ENCODE measurements at regions not wholly inside any gene's neighbourhood (a gene's known extent, or its start where the extent isn't known, plus 50 kb on each side); places are given as distances from the start of the nearest gene placed in this dataset.
A peak's percentile ranks its signal among the peaks of the same experiment; 100 is the strongest.

- DNase-seq = peak; percentile 45
Measured at GRCh38 chr12:105721051-105721825, 390.7 kb downstream of the C12orf75 start.

DNA sequence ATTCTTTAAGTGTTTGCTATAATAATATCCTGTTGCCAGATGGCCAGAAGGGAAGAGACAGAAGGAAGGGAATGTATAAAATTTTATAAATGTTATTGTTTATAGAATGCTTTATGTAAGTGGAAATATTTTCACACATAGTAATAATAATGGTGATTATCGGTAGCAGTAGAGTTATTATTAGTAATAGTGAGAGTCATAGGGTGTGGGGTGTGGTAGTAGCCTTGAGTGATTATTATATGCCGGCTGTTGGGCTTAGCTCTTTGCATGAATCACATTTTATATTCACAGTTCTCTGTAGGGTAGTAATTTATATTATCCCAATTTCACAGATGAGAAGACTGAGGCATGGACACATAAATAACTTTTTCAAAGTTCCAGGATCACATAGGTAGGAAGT lies 391.4 kb downstream of the C12orf75 start:
- no peak for DNase-seq

DNA sequence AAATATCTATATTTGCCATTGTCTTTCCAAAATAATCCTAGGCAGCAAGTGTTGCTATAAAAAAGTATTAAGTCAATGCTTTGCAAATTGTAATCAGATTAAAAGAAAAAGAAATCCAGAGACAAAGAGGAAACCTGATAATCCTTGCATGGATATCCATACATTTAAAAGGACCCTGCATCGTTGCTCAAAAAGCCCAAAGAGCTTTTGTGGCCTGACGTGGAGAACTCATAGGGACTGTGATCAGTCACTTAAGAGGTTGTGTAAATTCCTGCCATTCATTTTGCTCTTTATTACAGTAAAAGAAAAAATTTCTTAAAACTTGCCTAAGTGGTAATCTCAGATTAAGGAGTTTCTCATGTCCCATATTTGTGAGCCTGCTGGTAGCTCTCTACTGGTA lies 392.6 kb downstream of the C12orf75 start:
- DNase-seq = no peak

GRCh38 chr12:105723494-105723893 lies 393.0 kb downstream of the C12orf75 start:
- DNase-seq = no peak

- DNase-seq = no peak
Measured at GRCh38 chr12:105724641-105725040, 394.1 kb downstream of the C12orf75 start.

GRCh38 chr12:105725054-105725453 lies 394.6 kb downstream of the C12orf75 start:
- DNase-seq = no peak

GRCh38 chr12:105729181-105729771 lies 398.8 kb downstream of the C12orf75 start:
- no peak for DNase-seq

DNA sequence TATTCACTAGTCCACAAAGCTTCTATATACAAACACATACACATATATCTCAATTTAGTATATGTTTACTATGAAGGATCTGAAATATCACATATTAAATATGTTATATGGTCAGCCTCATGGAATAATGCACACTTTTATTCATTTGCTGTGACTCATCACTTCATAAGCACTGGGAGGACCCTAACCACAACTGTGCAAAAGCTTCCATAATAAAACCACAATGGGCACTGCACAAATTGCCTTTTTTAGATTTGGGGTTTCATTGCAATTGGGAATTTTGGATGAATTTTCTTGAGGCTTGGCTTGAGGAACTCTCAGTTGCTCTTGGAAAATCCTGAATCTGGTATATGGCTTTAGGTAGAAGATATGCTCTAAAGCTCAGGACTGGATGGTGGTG lies 399.4 kb downstream of the C12orf75 start:
- no peak for DNase-seq

- peak; percentile 66 for DNase-seq
Measured at GRCh38 chr12:105733579-105733978, 403.1 kb downstream of the C12orf75 start.

GRCh38 chr12:105736498-105736897 lies 402.3 kb downstream of the NUAK1 start:
- no peak for DNase-seq

- no peak for DNase-seq
Measured at GRCh38 chr12:105738051-105738450, 400.7 kb downstream of the NUAK1 start.

GRCh38 chr12:105740369-105740768 lies 398.4 kb downstream of the NUAK1 start:
- DNase-seq = no peak

DNA sequence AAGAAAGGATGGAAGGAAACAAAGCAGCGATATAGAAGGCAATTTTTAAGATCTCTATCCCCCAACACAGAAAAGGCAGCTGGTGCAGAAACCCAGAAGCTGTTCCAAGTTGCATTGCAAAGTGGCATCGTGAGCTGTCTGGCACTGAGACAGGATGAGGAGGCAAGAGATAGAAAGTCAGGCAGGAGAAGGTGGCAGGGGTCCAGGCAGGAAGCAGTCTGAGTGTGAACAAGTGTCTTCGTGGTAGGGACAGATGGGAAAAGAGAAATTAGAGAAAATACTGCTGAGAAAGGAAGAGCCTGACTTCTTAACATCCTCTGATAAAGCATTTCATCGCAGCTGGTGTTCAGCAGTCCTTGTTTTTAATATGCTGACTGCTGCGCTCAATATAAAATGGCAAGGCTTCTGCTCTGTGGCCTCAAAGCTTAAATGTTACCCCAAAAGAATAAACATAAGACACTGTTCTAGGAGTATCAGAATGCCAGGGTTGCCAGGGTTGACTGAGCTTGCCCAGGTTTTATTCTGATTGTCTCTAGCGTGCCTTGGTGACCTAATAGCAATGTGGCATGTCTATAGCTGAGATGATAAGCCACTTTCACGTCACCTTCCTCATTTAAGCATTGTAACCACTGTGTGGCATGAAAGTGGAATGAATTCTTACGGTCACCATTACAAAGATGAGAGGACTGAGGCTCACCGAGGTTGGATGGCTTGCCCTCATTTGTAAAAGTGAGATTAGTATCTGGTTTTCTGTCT lies 397.6 kb downstream of the NUAK1 start:
- no peak for DNase-seq

- DNase-seq = peak; percentile 6
Measured at GRCh38 chr12:105741786-105742566, 396.8 kb downstream of the NUAK1 start.

DNA sequence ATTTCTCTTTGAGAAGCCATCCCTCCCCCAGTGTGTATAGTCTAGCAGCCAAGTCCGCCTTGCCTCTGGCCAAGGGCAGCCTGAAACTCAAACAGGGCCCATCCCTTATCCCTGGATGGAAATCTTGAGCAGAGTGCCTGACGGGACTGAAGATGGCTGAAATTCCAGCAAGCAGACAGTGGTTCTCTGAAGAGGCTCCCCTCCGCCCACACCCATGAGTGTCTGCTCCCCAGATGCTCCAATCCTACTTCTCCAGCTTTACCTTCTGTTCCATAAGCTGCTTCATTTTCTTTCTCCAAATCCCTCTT lies 396.2 kb downstream of the NUAK1 start:
- no peak for DNase-seq

GRCh38 chr12:105744371-105745058 lies 394.2 kb downstream of the NUAK1 start:
- DNase-seq = no peak

DNA sequence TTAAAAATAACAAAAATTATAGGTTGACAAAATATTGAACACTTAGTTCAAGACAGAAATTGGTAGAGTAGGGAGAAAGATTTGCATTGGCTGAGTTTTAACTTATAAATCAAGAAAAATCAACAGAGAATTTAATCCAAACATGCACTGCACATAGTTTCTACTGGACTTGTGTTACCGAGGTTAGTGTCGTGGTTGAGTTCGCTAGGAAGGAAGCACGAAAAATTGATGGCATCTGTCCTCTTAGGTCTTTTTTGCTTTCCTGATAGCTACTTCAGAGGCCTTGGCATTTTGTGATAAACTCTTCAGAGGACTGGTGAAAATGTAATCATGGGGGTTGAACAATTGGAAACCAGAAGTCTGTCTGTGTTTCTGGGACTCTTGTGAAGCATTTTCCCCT lies 392.9 kb downstream of the NUAK1 start:
- DNase-seq = no peak

DNA sequence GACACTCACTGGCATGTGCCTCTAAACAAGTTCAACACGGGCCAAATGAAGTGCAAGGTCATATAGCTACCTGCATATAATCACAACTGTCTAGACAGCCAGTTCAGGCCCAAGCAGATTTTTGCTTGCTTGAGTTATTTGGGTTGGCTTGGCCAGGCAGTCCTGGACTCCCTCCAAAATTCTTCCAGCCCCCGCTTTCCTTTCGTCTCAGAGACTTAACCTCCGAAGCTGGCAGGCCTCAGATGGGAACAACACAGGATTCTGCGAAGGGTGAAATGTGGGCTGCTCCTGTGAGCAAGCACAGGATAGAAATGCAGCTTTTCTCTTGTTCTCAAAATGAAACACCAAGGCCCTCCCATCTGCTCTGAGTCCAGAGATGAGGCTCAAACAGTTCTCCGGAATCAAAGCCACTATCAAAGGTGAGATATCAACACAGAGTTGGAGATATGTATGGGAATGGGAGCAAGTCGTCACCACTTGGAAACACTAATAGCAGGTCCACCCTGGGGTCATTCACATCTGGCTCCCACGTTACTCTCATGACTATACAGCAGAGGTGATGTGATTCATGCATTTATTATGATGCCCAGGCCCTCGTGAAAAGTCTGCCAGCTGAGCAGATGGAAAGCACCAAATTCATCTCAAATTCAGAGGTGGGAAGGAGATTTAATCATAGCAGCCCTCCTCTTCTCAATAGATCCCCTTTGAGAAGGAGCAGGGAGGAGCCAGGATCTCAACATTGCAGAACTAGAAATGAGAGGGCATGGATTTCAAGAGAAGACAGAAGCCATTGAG lies 389.8 kb downstream of the NUAK1 start:
- no peak for DNase-seq

DNA sequence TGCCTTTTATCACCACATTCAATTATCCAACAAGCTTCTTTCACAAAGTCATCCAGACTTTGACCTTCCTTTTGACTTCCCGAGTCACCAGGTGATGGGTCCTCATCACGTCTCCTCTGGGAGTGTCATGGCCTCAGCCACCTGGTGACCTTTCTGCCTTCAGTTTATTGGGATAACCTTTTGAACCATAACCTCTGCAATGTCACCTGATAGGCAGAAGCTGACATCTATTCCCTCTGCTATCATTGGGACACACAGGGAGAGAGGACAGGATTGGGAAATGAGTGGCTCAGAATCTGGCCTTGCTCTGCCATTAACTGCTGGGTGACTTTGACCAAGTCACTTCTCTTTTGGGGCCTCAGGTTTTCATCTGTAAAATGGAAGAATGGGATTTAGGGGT lies 388.7 kb downstream of the NUAK1 start:
- no peak for DNase-seq

- no peak for DNase-seq
Measured at GRCh38 chr12:105754313-105754712, 384.4 kb downstream of the NUAK1 start.

- DNase-seq = no peak
Measured at GRCh38 chr12:105756961-105757360, 381.8 kb downstream of the NUAK1 start.

DNA sequence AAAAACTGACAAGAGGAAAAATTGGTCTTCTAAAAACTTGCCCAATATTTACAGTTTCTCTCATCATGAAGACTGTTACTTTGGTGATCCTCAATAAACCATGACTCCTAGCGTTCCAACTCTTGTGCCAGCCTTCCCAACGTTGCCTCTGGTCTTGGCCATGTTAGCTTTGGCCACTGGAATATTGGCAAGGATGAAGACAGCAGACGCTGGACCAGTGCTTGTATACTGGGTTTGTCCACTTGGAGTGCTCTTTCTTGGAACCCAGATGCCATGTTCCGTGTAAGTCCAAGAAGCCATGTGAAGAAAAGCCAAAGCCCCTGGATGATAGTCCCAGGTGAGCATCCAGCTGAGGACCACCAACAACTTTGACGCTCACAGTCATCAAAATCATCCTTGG lies 379.6 kb downstream of the NUAK1 start:
- DNase-seq = no peak

All from NCI-H345 (cell line).